PFSK-1 (cell line): ENCODE measurements at regions not wholly inside any gene's neighbourhood (a gene's known extent, or its start where the extent isn't known, plus 50 kb on each side); places are given as distances from the start of the nearest gene placed in this dataset.

ENCODE experiments used
- FOXP2 ChIP-seq: optimal IDR thresholded peaks from 2 replicates; pipeline ENCODE3; 2011; ENCODE audit warnings: borderline replicate concordance, control low read depth, inconsistent platforms; ENCODE audit not compliant: insufficient read depth; ENCODE audit errors: extremely low read length, extremely low read depth
- POLR2AphosphoS5 ChIP-seq: IDR thresholded peaks from 2 replicates; pipeline ENCODE4 v1.6.1; 2012; ENCODE audit warnings: low read depth, mild to moderate bottlenecking, control low read depth, low read length, moderate library complexity
- REST ChIP-seq, 2 experiments: IDR thresholded peaks; 2 replicates each; pipeline versions ENCODE4 v1.6.1 to v1.8.0; 2011 to 2012; ENCODE audit warnings: low read depth in 2 of 2, low read length in 2 of 2, control low read depth in 1 of 2, inconsistent platforms in 1 of 2, mild to moderate bottlenecking in 1 of 2, moderate library complexity in 1 of 2; ENCODE audit not compliant: insufficient read depth in 1 of 2
- SIN3A ChIP-seq: IDR thresholded peaks from 2 replicates; pipeline ENCODE4 v1.6.1; 2012; ENCODE audit warnings: mild to moderate bottlenecking, low read length, moderate library complexity, borderline replicate concordance; ENCODE audit not compliant: insufficient read depth
- TAF1 ChIP-seq: IDR thresholded peaks from 2 replicates; pipeline ENCODE4 v1.6.1; 2012; ENCODE audit warnings: low read length, control low read depth, borderline replicate concordance; ENCODE audit not compliant: insufficient read depth

DNA sequence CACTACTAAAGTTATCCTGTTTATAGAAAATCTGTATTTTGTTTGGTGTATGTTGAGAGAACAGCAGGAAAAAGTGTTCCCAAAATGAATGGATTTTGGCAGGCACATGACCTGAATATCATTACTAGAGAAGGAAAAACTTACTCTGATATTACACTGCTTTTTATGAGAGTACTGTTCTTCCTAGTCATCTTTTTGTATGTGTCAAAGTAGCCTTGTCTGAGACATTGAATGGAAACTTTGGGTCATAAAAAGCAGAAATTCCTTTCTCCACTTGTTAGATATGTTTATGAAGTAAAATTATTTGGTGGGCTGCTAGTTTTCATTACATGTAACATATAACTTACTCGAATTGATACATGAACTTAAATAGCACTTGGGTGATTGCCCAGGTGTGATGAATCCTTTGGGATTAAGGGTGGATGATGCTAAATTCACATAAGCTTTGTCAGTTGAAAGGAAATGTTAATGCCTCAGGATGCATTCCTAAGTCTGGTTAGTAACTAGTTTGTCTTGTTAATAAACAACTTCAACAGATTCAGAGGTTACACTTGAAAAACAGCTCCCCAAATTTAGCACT, 206.7 kb downstream of the CENPW start:
- TF ChIP-seq SIN3A (no peak), REST (IDR thresholded peaks at IDR 0.05; ENCODE audit: insufficient read depth in 1 of 2, low read depth in 2 of 2, low read length in 2 of 2) (no peak), TAF1 (no peak), POLR2AphosphoS5 (no peak), FOXP2 (no peak)

GRCh38 chr6:126548300-126548699, 208.4 kb downstream of the CENPW start:
- TF ChIP-seq POLR2AphosphoS5 (no peak), REST (IDR thresholded peaks at IDR 0.05; ENCODE audit: insufficient read depth in 1 of 2, low read depth in 2 of 2, low read length in 2 of 2) (no peak), FOXP2 (no peak), SIN3A (no peak)

GRCh38 chr6:126550323-126550722, 210.4 kb downstream of the CENPW start:
- TF ChIP-seq SIN3A (no peak), REST (IDR thresholded peaks at IDR 0.05; ENCODE audit: insufficient read depth in 1 of 2, low read depth in 2 of 2, low read length in 2 of 2) (no peak), FOXP2 (no peak), POLR2AphosphoS5 (no peak), TAF1 (no peak)

DNA sequence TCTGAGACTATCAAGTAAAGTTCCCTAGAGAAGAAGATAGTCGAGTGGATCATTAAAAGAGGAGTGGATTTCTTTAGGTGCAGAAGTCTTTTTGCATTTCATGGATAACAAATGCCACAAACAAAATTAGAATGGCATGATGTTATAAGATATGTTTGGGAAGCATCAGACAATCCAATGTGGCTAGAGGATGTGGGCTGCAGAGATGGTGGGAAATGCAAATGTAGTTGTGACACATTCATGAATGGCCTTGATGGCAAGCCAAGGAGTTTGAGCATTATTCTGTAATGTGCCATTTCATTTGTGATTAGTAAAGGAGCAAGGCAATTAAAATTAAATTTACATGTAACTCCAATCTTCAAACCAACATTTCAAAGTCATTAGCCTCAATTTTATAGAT, 211.9 kb downstream of the CENPW start:
- TF ChIP-seq POLR2AphosphoS5 (no peak), REST (IDR thresholded peaks at IDR 0.05; ENCODE audit: insufficient read depth in 1 of 2, low read depth in 2 of 2, low read length in 2 of 2) (no peak), SIN3A (no peak)

DNA sequence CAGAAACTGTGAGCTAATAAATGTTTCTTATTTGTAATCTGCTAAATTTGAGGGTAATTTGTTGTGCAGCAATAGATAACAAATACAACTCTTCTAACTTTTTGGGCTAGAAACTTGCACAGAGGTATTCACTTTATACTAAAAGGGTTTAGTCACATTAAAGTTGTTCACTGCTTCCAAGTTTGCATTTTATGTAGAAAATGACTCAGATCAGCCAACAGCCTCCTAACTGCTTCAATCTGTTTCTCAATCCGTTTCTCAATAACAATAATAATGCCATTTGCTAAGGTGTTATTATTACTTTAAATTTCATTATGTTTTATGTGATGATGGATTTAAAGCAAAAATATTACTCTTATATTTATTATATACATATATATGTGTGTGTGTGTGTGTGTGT, 213.9 kb downstream of the CENPW start:
- TF ChIP-seq FOXP2 = no peak
- no peak for TF ChIP-seq REST (IDR thresholded peaks at IDR 0.05; ENCODE audit: insufficient read depth in 1 of 2, low read depth in 2 of 2, low read length in 2 of 2)
